IPS DF 6.9 (cell line): ENCODE measurements at regions not wholly inside any gene's neighbourhood (a gene's known extent, or its start where the extent isn't known, plus 50 kb on each side); places are given as distances from the start of the nearest gene placed in this dataset.

ENCODE experiments used
- DNase-seq: peaks from one replicate; pipeline ENCODE4 v3.0.0-alpha.2; 2013; ENCODE audit warnings: low read depth, low spot score
- H3K27ac ChIP-seq: one replicate; pipeline ENCODE4 v1.5.1; 2013; ENCODE audit warnings: low read length, control low read depth
- H3K27me3 ChIP-seq: 2 replicates; pipeline ENCODE4 v1.6.1; 2013; ENCODE audit warnings: mild to moderate bottlenecking, low read length; ENCODE audit not compliant: control insufficient read depth, insufficient read depth
- H3K36me3 ChIP-seq: 2 replicates; pipeline ENCODE4 v1.6.1; 2013; ENCODE audit warnings: low read length; ENCODE audit not compliant: control insufficient read depth, insufficient read depth
- H3K4me1 ChIP-seq: 2 replicates; pipeline ENCODE4 v1.6.1; 2013; ENCODE audit warnings: low read length; ENCODE audit not compliant: control insufficient read depth, insufficient read depth
- H3K4me3 ChIP-seq: 2 replicates; pipeline ENCODE4 v1.5.1; 2013; ENCODE audit warnings: mild to moderate bottlenecking, low read length
- H3K9me3 ChIP-seq: 2 replicates; pipeline ENCODE4 v1.6.1; 2013; ENCODE audit warnings: low read length, inconsistent platforms; ENCODE audit not compliant: control insufficient read depth, insufficient read depth
- WGBS: extraction: QIAGEN DNeasy Blood & Tissue Kit; methylation state at CpG from one replicate; pipeline ENCODE4 v1.1.7; 2013; ENCODE audit warnings: mixed read lengths, missing lambda C conversion rate; ENCODE audit not compliant: insufficient read length, insufficient coverage; 5-methylcytosine and 5-hydroxymethylcytosine counted together

GRCh38 chr4:112994732-112995464, 54.6 kb upstream of the ANK2 start:
- no peaks in the 10 kb centered on the region for H3K27me3 ChIP-seq
- no peak for DNase-seq
- WGBS: no CpG with 5 or more reads among the region's 3 CpGs
- no peak overlapping the region for H3K4me3 ChIP-seq
- no peaks in the 10 kb centered on the region for H3K36me3 ChIP-seq
- H3K4me1 ChIP-seq: no peaks in the 10 kb centered on the region
- H3K27ac ChIP-seq: no peak overlapping the region
- no peaks in the 10 kb centered on the region for H3K9me3 ChIP-seq
